ENCODE measurements at regions not wholly inside any gene's neighbourhood (a gene's known extent, or its start where the extent isn't known, plus 50 kb on each side); places are given as distances from the start of the nearest gene placed in this dataset.
A peak's percentile ranks its signal among the peaks of the same experiment; 100 is the strongest.

DNA sequence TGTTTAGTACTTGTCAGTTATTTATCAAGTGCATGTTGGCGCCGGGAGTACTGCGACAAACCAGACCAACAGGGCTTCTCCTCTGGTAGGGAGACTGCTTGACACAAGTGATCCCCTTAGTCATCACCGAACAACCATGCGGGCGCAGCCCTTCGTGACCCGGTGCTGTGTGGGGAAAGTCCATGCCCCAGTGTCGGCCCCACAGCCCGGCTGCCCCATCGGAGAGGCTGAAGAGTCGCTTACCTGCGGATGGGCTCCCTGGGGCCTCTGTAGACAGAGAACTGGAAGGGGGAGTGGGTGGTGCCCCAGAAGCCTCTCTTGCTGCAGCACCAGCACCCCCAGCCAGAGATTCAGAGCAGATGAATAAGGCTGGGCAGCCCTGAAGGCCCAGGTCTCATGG, 90.3 kb upstream of the PRR23E start:
- WGBS (ENCODE audit: extremely low coverage, insufficient read length, low lambda C conversion rate): no CpG with 5 or more reads among the region's 13 CpGs
- no peak overlapping the region for H2AFZ ChIP-seq (ENCODE audit: low read length)
- Mint-ChIP-seq H3K27me3 (ENCODE audit: low read depth) (no peaks in the 10 kb centered on the region; the same call in none of the 2 replicates), H3K27ac (no peak overlapping the region), H3K36me3 (ENCODE audit: insufficient read depth in 1 of 3, low read depth in 3 of 3) (no peaks in the 10 kb centered on the region), H3K4me3 (no peak overlapping the region), H3K9me3 (no peaks in the 10 kb centered on the region), H3K4me1 (peaks cover 15 to 16% of the 10 kb centered on the region in 2 experiments)
- H4K91ac ChIP-seq (ENCODE audit: insufficient read length, low read depth, low read length): no peak overlapping the region
- H3T11ph ChIP-seq (ENCODE audit: low read length): no peak overlapping the region
- no peak overlapping the region for H3K56ac ChIP-seq (ENCODE audit: insufficient read length, low read depth, low read length)
- no peak overlapping the region for H3K4me2 ChIP-seq (ENCODE audit: insufficient read depth, insufficient read length, low read length)
- no peaks in the 10 kb centered on the region for H3K79me1 ChIP-seq (ENCODE audit: insufficient read depth, low read depth, low read length, poor library complexity, severe bottlenecking)
- no peaks in the 10 kb centered on the region for H3K79me2 ChIP-seq (ENCODE audit: insufficient read depth, low read length)
- TF ChIP-seq, protein P1, sequence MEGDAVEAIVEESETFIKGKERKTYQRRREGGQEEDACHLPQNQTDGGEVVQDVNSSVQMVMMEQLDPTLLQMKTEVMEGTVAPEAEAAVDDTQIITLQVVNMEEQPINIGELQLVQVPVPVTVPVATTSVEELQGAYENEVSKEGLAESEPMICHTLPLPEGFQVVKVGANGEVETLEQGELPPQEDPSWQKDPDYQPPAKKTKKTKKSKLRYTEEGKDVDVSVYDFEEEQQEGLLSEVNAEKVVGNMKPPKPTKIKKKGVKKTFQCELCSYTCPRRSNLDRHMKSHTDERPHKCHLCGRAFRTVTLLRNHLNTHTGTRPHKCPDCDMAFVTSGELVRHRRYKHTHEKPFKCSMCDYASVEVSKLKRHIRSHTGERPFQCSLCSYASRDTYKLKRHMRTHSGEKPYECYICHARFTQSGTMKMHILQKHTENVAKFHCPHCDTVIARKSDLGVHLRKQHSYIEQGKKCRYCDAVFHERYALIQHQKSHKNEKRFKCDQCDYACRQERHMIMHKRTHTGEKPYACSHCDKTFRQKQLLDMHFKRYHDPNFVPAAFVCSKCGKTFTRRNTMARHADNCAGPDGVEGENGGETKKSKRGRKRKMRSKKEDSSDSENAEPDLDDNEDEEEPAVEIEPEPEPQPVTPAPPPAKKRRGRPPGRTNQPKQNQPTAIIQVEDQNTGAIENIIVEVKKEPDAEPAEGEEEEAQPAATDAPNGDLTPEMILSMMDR (conservative IDR thresholded peaks at IDR 0.05): no peak
- H2AK5ac ChIP-seq (ENCODE audit: insufficient read length, low read length): no peak overlapping the region
- H2BK20ac ChIP-seq (ENCODE audit: low read depth, low read length, poor library complexity, severe bottlenecking): no peak overlapping the region
- DNase-seq: no peak
- no peak overlapping the region for H3K18ac ChIP-seq (ENCODE audit: insufficient read length, low read depth, low read length)
- H3K23me2 ChIP-seq (ENCODE audit: insufficient read length, low read depth, low read length, poor library complexity, severe bottlenecking): no peaks in the 10 kb centered on the region
- H3K23ac ChIP-seq (ENCODE audit: insufficient read length, low read depth, low read length): no peak overlapping the region
- H2BK12ac ChIP-seq (ENCODE audit: insufficient read length, low read depth, low read length): no peak overlapping the region
- H3K27me3 ChIP-seq (ENCODE audit: insufficient read depth, low read length): no peaks in the 10 kb centered on the region
- H4K20me1 ChIP-seq (ENCODE audit: control insufficient read depth, insufficient read depth, insufficient read length): no peaks in the 10 kb centered on the region
- no peak overlapping the region for H2BK15ac ChIP-seq (ENCODE audit: low read depth, low read length)
- no peaks in the 10 kb centered on the region for H3K9me3 ChIP-seq (ENCODE audit: control insufficient read depth, low read depth, low read length)
- no peak overlapping the region for H4K5ac ChIP-seq (ENCODE audit: insufficient read length, low read depth, low read length)
- no peak overlapping the region for H4K8ac ChIP-seq (replicated peaks; ENCODE audit: insufficient read length, low read depth, low read length)
- H3K14ac ChIP-seq (ENCODE audit: insufficient read depth, low read length): peak overlapping the region; percentile 51; the same call in 1 of the 2 replicates
- H3K4me1 ChIP-seq (ENCODE audit: insufficient read depth, low read length): no peaks in the 10 kb centered on the region
- no peak overlapping the region for H3K9ac ChIP-seq (ENCODE audit: extremely low read depth, insufficient read length, low read length)
- H2BK120ac ChIP-seq (ENCODE audit: low read depth, low read length, poor library complexity, severe bottlenecking): no peak overlapping the region
- H2BK5ac ChIP-seq (ENCODE audit: insufficient read length, low read length): no peak overlapping the region
- no peak overlapping the region for H3K27ac ChIP-seq (ENCODE audit: insufficient read length, low read depth, low read length)
- H3K4ac ChIP-seq (ENCODE audit: low read depth, low read length): no peak overlapping the region

Data from H9 (cell line).